Suppressor macrophage treated with lipopolysaccharide for 1 hour (primary cell): ENCODE measurements at regions not wholly inside any gene's neighbourhood (a gene's known extent, or its start where the extent isn't known, plus 50 kb on each side); places are given as distances from the start of the nearest gene placed in this dataset.
"Not testable (repeated sequence)": the region's sequence is repeated elsewhere in the genome, so short reads cannot be mapped to it uniquely, and the experiment has no call there.

Experiments used
- DNase-seq, 3 donors: peaks; one replicate each; pipeline ENCODE4 v3.0.0-alpha.2; 2020 to 2022

DNA sequence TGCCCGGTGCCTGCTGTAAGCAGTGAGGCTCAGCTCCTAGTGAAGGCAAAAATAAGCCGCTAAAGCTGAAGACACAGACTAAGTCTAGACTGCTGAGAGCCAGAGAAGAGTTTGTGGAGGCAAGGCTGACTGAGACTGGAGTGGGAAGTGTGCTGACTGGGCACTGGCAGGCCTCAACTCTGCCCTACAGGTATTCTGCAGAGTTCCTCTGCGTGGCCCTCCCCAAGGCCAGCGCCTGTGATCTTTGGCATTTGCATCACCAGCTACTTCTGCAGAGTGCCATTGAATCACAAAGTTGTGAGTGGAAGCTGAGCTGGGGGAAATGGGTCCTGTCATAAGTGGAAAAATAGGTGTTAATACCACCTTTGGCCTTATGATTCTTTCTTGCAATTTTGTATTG, 905.7 kb downstream of the PLA2G4A start:
- no peak for DNase-seq

DNA sequence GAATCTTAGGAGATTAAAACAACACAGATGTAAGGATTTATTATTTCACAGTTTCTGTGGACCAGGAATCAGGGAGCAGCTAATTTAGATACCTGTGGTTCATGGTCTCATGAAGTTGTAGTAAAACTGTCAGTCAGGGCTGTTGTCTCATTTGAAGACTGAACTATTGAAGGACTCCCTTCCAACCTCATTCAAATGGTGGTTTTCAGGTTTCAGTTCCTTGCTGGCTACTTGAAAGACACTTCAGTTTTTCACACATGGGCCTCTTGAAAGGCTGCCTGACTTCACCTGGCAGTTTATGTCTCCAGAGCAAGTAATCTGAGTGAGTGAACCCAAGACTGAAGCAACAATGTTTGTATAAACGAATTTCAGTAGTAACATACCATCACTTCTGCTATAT, 915.9 kb downstream of the PLA2G4A start:
- DNase-seq: no peak

DNA sequence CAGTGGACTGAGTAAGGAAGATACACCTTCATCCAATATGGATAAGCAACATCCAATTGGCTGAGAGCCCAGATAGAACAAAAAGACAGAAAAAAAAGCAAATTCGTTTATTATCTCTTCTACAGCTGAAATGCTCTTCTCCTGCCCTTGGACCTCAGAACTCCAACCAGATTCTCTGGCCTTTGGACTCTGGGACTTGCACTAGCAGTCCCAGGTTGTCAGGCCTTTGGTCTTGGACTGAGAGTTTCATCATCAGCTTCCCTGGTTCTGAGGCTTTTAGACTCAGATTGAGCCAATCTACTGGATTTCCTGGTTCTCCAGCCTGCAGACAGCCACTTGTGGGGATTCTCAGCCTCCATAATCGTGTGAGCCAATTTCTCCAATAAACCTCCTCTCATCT, 926.8 kb downstream of the PLA2G4A start:
- no peak for DNase-seq

DNA sequence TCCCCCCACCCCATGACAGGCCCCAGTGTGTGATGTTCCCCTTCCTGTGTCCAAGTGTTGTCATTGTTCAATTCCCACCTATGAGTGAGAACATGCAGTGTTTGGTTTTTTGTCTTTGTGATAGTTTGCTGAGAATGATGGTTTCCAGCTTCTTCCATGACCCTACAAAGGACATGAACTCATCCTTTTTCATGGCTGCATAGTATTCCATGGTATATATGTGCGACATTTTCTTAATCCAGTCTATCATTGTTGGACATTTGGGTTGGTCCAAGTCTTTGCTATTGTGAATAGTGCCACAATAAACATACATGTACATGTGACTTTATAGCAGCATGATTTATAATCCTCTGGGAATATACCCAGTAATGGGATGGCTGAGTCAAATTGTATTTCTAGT, 927.9 kb downstream of the PLA2G4A start:
- not testable (repeated sequence) for DNase-seq

- DNase-seq: no peak
These were observed 931.1 kb downstream of the PLA2G4A start for GRCh38 chr1:187759825-187760333.

- DNase-seq: no peak
These were observed 933.4 kb downstream of the PLA2G4A start for GRCh38 chr1:187762118-187762517.

GRCh38 chr1:187763465-187763864, 934.7 kb downstream of the PLA2G4A start:
- DNase-seq: no peak

DNA sequence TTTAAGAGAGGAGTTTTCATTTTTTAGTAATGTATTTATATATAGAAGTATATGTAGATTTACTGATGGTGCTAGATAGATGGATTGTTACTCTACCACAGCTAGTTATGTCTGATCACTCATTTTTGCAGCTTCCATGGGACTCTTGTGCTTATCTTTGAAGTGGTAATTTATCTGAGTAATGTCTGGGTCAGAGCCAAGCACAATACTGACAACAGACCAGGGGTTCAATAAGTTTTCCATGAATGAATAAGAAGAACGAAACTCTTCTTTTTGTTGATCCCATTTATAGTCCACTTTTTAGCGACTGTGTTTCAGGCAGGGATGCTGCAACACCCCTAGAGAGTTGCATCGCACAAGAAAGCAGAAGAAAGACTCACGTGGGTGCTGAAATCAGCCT, 935.2 kb downstream of the PLA2G4A start:
- no peak for DNase-seq

DNA sequence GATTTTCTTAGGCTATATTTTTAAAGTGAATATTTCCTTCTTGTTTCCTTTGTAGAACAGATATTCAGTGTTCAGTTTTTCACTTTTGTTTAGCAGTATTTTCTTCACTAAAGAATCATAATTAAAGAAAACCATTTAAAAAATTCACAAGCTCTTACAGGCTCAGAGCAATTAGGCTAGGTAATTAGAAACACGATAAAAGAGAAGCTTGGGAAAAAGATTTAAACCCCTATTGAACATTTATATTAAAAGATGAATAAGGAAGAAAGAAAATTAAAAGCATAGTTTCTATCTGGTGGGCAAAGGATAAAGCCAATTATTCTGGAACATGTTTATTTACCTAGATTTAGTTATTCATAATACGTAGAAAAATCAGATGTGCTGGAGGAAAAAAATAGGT, 942.6 kb downstream of the PLA2G4A start:
- no peak for DNase-seq

DNA sequence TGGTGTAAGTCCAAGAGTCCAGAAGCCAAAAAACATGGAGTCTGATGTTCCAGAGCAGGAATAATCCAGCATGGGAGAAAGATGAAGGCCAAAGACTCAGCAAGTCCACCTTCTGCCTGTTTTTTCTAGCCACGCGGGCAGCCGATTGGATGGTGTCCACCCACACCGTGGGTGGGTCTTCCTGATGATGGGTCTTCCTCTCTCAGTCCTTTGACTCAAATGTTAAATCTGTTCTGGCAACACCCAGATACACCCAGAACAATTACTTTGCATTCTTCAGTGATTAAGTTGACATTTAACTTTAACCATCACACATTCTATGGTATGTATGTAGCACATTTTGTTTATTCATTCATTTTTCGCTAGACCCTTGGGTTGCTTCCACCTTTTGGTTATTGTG, 944.4 kb downstream of the PLA2G4A start:
- DNase-seq: no peak

GRCh38 chr1:187787736-187788135, 959.0 kb downstream of the PLA2G4A start:
- DNase-seq: no peak

DNA sequence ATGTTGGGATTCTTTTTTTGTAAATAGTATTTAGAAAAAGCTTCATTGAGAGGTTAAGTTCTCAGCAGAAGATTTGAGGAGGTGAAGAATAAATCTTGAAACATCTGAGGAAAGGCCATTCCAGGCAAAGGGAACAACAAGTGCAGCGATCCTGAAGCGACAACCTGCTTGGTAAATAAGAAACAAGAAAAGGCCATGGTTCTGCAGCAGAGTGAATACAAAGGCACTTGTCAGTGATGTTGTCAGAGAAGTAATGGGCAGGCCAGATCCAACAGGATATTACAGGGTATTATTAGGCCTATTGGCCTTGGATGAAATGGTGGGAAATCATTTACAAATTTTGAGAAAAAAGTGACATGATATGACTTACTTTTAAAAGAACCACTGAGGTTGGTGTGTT, 960.0 kb downstream of the PLA2G4A start:
- no peak for DNase-seq

DNA sequence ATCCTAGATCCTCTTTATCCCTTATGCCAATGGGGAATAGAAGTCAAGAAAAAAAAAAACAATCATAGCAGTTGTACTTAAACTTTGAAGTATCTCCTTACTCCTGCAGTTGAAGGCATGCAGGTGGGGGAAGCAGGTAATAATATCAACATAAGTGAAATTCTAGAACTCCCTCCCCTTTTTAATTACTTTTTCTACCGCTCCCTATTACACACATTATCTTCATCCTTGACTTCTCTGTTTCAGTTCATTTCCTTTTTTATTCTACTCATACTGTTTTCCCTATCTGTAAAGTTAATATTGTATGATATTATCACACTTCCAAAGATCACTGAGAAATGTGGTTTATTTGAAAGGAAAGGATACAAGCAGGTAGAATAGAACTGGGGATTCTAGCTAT, 962.0 kb downstream of the PLA2G4A start:
- no peak for DNase-seq

GRCh38 chr1:187794561-187794960, 965.8 kb downstream of the PLA2G4A start:
- DNase-seq: no peak

- DNase-seq: peak in 1 of 3 donors; percentile 12
These were observed 980.8 kb downstream of the PLA2G4A start for GRCh38 chr1:187809549-187809948.

- DNase-seq: no peak
These were observed 987.9 kb downstream of the PLA2G4A start for GRCh38 chr1:187816646-187817045.

DNA sequence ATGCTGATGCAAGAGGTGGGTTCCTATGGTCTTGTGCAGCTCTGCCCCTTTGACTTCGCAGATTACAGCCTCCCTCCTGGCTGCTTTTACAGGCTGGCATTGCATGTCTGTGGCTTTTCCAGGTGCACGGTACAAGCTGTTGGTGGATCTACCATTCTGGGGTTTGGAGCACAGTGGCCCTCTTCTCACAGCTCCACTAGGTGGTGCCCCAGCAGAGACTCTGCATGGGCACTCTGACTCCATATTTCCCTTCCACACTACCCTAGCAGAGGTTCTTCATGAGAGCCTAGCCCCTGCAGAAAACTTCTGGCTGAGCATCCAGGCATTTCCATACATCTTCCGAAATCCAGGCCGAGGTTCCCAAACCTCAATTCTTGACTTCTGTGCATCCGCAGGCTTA, 989.0 kb downstream of the PLA2G4A start:
- no peak for DNase-seq

GRCh38 chr1:187819086-187819485, 990.3 kb downstream of the PLA2G4A start:
- DNase-seq: no peak

DNA sequence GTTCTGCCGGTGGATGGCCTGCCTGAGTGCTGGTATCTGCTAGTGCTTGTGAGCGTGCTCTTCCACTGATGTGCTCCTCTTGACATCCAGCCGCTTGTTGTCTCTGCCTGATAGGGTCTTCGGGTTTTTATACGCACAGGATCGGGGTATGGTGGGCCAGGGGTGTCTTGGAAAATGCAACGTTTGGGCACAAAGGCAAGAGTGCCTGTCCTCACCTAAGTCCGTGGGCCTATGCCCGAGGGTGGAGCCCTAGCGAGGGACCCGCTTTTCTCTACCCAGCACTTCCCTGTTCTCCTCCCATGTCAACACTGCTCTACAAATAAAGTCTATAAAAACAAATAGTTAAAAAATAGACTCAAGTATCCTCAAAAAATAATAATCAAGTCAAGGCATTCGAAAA, 1007.8 kb downstream of the PLA2G4A start:
- no peak for DNase-seq

DNA sequence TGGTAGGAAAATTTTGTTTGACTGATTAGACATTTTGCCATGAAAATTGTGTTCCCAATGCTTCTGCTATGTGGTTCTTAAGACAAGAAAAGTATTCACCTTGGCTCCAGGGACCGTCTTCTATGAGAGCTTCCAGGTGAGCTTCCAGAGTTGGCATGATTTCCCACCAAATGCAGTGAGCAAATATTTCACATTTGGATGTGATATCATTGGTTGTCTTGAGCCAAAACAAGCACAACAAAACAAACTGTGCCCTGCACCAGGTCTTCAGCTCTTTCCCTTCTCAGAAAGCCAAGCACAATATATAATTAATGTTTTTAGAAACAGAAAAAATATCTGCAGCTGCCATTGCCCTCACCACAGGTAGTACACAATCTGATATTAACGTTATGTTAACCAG, 1009.0 kb downstream of the PLA2G4A start:
- DNase-seq: no peak

- no peak for DNase-seq
These were observed 1009.9 kb downstream of the PLA2G4A start for GRCh38 chr1:187838335-187839293.

DNA sequence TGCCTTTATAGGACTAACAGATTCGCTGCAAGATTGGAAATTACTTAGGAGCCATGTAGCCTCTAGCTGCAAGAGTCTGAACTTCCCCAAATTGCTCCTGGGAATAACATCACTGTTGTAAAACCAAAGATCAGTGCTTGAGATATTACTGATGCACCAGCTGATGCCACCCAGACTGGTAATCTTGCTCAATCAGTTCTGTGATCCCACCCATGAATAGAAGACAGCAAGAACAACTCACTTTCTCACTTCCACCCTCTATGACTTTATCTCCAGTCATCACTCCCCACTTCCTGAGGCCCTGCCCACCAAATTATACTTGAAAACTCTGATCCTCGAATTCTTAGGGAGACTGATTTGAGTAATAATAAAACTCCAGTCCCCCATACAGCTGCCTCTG, 1011.1 kb downstream of the PLA2G4A start:
- peak; percentile 10 to 25 (median 19) for DNase-seq

DNA sequence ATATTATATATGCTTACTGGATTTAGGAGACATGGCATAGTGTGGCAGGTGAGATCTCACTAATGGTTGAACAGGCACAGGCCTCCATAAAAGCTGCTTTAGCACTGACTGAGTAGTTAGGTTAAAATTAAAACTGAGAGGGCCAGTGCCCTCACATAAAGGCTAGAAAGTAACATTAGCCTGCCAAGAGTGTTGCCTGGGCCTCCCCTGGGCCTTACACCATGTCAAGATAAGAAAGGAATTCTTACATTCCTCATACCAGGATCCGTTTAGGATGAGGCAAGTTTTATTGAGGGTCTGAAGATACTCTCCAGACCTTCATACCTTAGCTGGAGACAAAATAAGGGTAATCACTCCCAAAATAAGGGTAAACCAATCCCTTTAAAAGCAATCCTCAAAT, 1011.8 kb downstream of the PLA2G4A start:
- no peak for DNase-seq

GRCh38 chr1:187842406-187843165, 1013.8 kb downstream of the PLA2G4A start:
- DNase-seq: no peak
